Neural cell (in vitro differentiated cells): ENCODE measurements at regions not wholly inside any gene's neighbourhood (a gene's known extent, or its start where the extent isn't known, plus 50 kb on each side); places are given as distances from the start of the nearest gene placed in this dataset.

ENCODE experiments used
- CTCF ChIP-seq: fragments of 450-650 bp; IDR thresholded peaks from 2 replicates; pipeline ENCODE4 v1.5.1; 2014; ENCODE audit warnings: antibody characterized with exemption, mild to moderate bottlenecking, moderate library complexity; ENCODE audit not compliant: poor library complexity, severe bottlenecking
- EP300 ChIP-seq: fragments of 450-650 bp; conservative IDR thresholded peaks from 2 replicates; pipeline ENCODE4 v1.6.1; 2014; ENCODE audit warnings: antibody characterized with exemption, mild to moderate bottlenecking, moderate library complexity; ENCODE audit not compliant: poor library complexity, severe bottlenecking
- RAD21 ChIP-seq: fragments of 450-650 bp; conservative IDR thresholded peaks from 2 replicates; pipeline ENCODE4 v1.6.1; 2014; ENCODE audit warnings: antibody characterized with exemption, mild to moderate bottlenecking, moderate library complexity
- REST ChIP-seq: IDR thresholded peaks from 2 replicates; pipeline ENCODE4 v1.6.1; 2012; ENCODE audit warnings: borderline replicate concordance
- SMC3 ChIP-seq: fragments of 450-650 bp; conservative IDR thresholded peaks from 2 replicates; pipeline ENCODE4 v1.6.1; 2014; ENCODE audit warnings: antibody characterized with exemption, mild to moderate bottlenecking, moderate library complexity; ENCODE audit not compliant: poor library complexity
- TAF1 ChIP-seq: IDR thresholded peaks from 2 replicates; pipeline ENCODE4 v1.6.1; 2012; ENCODE audit warnings: low read depth

GRCh38 chr16:77111056-77111565 lies 79.9 kb upstream of the MON1B start:
- TF ChIP-seq CTCF (no peak), TAF1 (no peak), REST (no peak), RAD21 (no peak), SMC3 (no peak), EP300 (no peak)
